K562 (cell line): ENCODE measurements at regions not wholly inside any gene's neighbourhood (a gene's known extent, or its start where the extent isn't known, plus 50 kb on each side); places are given as distances from the start of the nearest gene placed in this dataset.

Experiments used
- CTCF ChIP-seq, 3 experiments: IDR thresholded peaks in 2 of 3; conservative IDR thresholded peaks in 1 of 3; 2 replicates each; pipeline ENCODE4 v1.5.1; 2011 to 2012; ENCODE audit warnings: low read length in 3 of 3, mild to moderate bottlenecking in 3 of 3, control low read depth in 2 of 3, improper control_type of control experiment in 1 of 3, inconsistent platforms in 1 of 3, low read depth in 1 of 3, mixed read lengths in 1 of 3, moderate library complexity in 1 of 3; ENCODE audit not compliant: insufficient read depth in 2 of 3
- KAT2B ChIP-seq: IDR thresholded peaks from one replicate; pipeline ENCODE4 v1.6.1; 2012; ENCODE audit warnings: low read depth, mild to moderate bottlenecking, control low read depth, inconsistent platforms, low read length, moderate library complexity
- PML ChIP-seq: IDR thresholded peaks from 2 replicates; pipeline ENCODE4 v1.6.1; 2012; ENCODE audit warnings: low read length, inconsistent platforms
- RCOR1 ChIP-seq, 2 experiments: IDR thresholded peaks; 2 replicates each; pipeline ENCODE4 v1.6.1; 2012; ENCODE audit warnings: low read depth in 2 of 2, low read length in 2 of 2, borderline replicate concordance in 1 of 2, improper control_type of control experiment in 1 of 2

DNA sequence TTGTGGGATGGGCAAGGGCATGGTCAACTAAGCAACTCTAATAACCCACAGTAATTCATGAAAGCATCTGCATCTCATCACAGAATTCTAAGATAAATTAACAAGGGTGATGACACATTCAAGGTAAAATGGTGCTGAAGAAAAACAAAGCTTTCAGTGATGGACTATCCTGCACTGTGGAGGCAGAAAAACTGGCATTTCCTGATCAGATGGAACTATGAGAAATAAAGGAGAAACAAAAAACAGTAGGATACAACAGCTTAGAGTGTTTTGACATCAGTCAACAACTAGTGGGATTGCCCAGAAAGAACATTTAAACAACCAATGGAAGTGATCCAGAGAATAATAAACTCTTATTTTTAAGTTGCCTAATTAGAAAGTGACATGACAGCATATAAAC is 327.0 kb downstream of the KLF5 start:
- TF ChIP-seq RCOR1 (IDR thresholded peaks at IDR 0.05; ENCODE audit: borderline replicate concordance in 1 of 2, low read depth in 2 of 2, low read length in 2 of 2) (no peak), PML (no peak), KAT2B (no peak), CTCF (IDR thresholded peaks at IDR 0.05 in 2 of 3, conservative IDR thresholded peaks at IDR 0.05 in 1 of 3; ENCODE audit: insufficient read depth in 2 of 3, low read depth in 1 of 3, low read length in 3 of 3) (no peak)
